ENCODE measurements at regions not wholly inside any gene's neighbourhood (a gene's known extent, or its start where the extent isn't known, plus 50 kb on each side); places are given as distances from the start of the nearest gene placed in this dataset.

- no TSS peak for BruUV-seq (replicated peaks)
- Histone ChIP-seq H3K4me2 (ENCODE audit: insufficient read depth, low read length) (no peak overlapping the region), H3K9ac (replicated peaks; ENCODE audit: extremely low read depth, insufficient read depth, low read length) (no peak overlapping the region), H3K9me1 (replicated peaks; ENCODE audit: control insufficient read depth, extremely low read depth, insufficient read depth, low read length) (no peaks in the 10 kb centered on the region), H3K79me2 (ENCODE audit: control insufficient read depth, insufficient read depth, low read length) (no peaks in the 10 kb centered on the region), H3K27ac (ENCODE audit: insufficient read depth, low read depth, low read length) (no peak overlapping the region), H3K9me3 (replicated peaks; ENCODE audit: control insufficient read depth, insufficient read depth, low read length) (no peaks in the 10 kb centered on the region), H3K4me1 (ENCODE audit: control insufficient read depth, extremely low read depth, insufficient read depth, low read length) (no peaks in the 10 kb centered on the region), H4K20me1 (replicated peaks; ENCODE audit: control insufficient read depth, extremely low read depth, insufficient read depth, low read length) (no peaks in the 10 kb centered on the region), H3K36me3 (ENCODE audit: control insufficient read depth in 2 of 2, extremely low read depth in 1 of 2, insufficient read depth in 2 of 2, low read length in 2 of 2) (no peaks in the 10 kb centered on the region), H3K4me3 (replicated peaks in 1 of 3; ENCODE audit: insufficient read depth in 1 of 3, low read depth in 1 of 3, low read length in 3 of 3) (no peak overlapping the region), H2AFZ (ENCODE audit: low read depth, low read length) (no peak overlapping the region), H3K27me3 (ENCODE audit: control insufficient read depth in 2 of 2, insufficient read depth in 2 of 2, low read length in 2 of 2) (peaks cover 9 to 10% of the 10 kb centered on the region in 2 experiments)
- intact Hi-C loops (cut with micrococcal nuclease) (no loop called here), dilution Hi-C loops (cut with MboI; ENCODE audit: extremely low pct_ligation_motif_present, low sequenced_read_pairs) (no loop called here)
- TF ChIP-seq POLR2AphosphoS5 (IDR thresholded peaks at IDR 0.05; ENCODE audit: insufficient read depth, low read depth, low read length) (no peak), JUN (IDR thresholded peaks at IDR 0.05; ENCODE audit: borderline replicate concordance, insufficient read depth, insufficient read length, low read depth) (no peak), CTCF (IDR thresholded peaks at IDR 0.05; ENCODE audit: extremely low read depth in 1 of 2, insufficient read depth in 1 of 2, low read depth in 1 of 2, low read length in 2 of 2) (no peak), MYC (IDR thresholded peaks at IDR 0.05; ENCODE audit: low read depth, low read length) (no peak), FOS (IDR thresholded peaks at IDR 0.05; ENCODE audit: borderline replicate concordance, insufficient read depth, low read length) (no peak), GATA2 (IDR thresholded peaks at IDR 0.05; ENCODE audit: insufficient read depth, insufficient read length, low read depth, low read length) (no peak), EZH2 (IDR thresholded peaks at IDR 0.05; ENCODE audit: borderline replicate concordance, low read depth, low read length, severe bottlenecking) (no peak), POLR2A (IDR thresholded peaks at IDR 0.05; ENCODE audit: low read depth, low read length) (no peak), MAX (IDR thresholded peaks at IDR 0.05; ENCODE audit: insufficient read depth, insufficient read length) (no peak)
- CTCF ChIA-PET = no interaction called here
- FAIRE-seq = no peak
- no peak for DNase-seq (ENCODE audit: low read depth, low spot score)
- POLR2A ChIA-PET = no interaction called here
These were observed 98.3 kb downstream of the EDN3 start for GRCh38 chr20:59398537-59399205.

Data from endothelial cell of umbilical vein (primary cell).